PC-9 (cell line): ENCODE measurements at regions not wholly inside any gene's neighbourhood (a gene's known extent, or its start where the extent isn't known, plus 50 kb on each side); places are given as distances from the start of the nearest gene placed in this dataset.
A peak's percentile ranks its signal among the peaks of the same experiment; 100 is the strongest.

Experiments
- BruUV-seq: library from RNA; stranded (reverse); fragments of 400-500 nt; replicated peaks from 2 replicates; lab custom pipeline; 2021; lab: Mats Ljungman, UMichigan
- CTCF ChIA-PET: fragments of 300-600 bp; sonication (Branson Sonifier 250); formaldehyde crosslinking; loops from one replicate; lab custom pipeline; 2022; ENCODE audit warnings: antibody characterized with exemption; lab: Charles Lee
- POLR2A ChIA-PET: fragments of 300-600 bp; sonication (Branson Sonifier 250); formaldehyde crosslinking; loops from one replicate; lab custom pipeline; 2022; ENCODE audit warnings: antibody characterized with exemption; ENCODE audit not compliant: unreplicated experiment; lab: Charles Lee
- DNase-seq, 2 experiments: peaks; one replicate each; pipeline versions ENCODE4 v3.0.0 to v3.0.0-alpha.2; 2015 to 2022; ENCODE audit warnings: mixed read lengths in 1 of 2
- H2AFZ ChIP-seq: fragments of 200-600 bp; sonication (generic); 2 replicates; pipeline ENCODE4 v1.8.1; 2017; ENCODE audit warnings: antibody characterized with exemption
- H3F3A ChIP-seq: fragments of 200-600 bp; sonication (generic); 2 replicates; pipeline ENCODE4 v1.8.1; 2017; ENCODE audit warnings: antibody characterized with exemption, mild to moderate bottlenecking, low read depth; ENCODE audit not compliant: insufficient read depth
- H3K27ac ChIP-seq: fragments of 200-600 bp; sonication (generic); 2 replicates; pipeline ENCODE4 v1.6.1; 2016; ENCODE audit warnings: mixed run types
- H3K27me3 ChIP-seq: fragments of 200-600 bp; sonication (generic); 2 replicates; pipeline ENCODE4 v1.6.1; 2016; ENCODE audit warnings: low read depth, mixed run types; ENCODE audit not compliant: insufficient read depth
- H3K36me3 ChIP-seq: fragments of 200-600 bp; sonication (generic); 2 replicates; pipeline ENCODE4 v1.6.1; 2016; ENCODE audit warnings: low read depth, mixed run types
- H3K4me1 ChIP-seq: fragments of 200-600 bp; sonication (generic); replicated peaks from 2 replicates; pipeline ENCODE4 v1.6.1; 2016; ENCODE audit warnings: mixed run types; ENCODE audit not compliant: insufficient read depth
- H3K4me2 ChIP-seq: fragments of 200-600 bp; sonication (generic); 2 replicates; pipeline ENCODE4 v1.6.1; 2017; ENCODE audit warnings: mixed run types
- H3K4me3 ChIP-seq: fragments of 200-600 bp; sonication (generic); 2 replicates; pipeline ENCODE4 v1.6.1; 2016; ENCODE audit warnings: mixed run types
- H3K79me2 ChIP-seq: fragments of 200-600 bp; sonication (generic); 2 replicates; pipeline ENCODE4 v1.6.1; 2017; ENCODE audit warnings: low read depth, mixed run types
- H3K9me2 ChIP-seq: fragments of 200-600 bp; sonication (generic); 2 replicates; pipeline ENCODE4 v1.8.1; 2017; ENCODE audit warnings: mild to moderate bottlenecking; ENCODE audit not compliant: insufficient read depth
- H3K9me3 ChIP-seq: fragments of 200-600 bp; sonication (generic); 2 replicates; pipeline ENCODE4 v1.8.1; 2016; ENCODE audit warnings: low read depth; ENCODE audit not compliant: insufficient read depth
- H4K20me1 ChIP-seq: fragments of 200-600 bp; sonication (generic); 2 replicates; pipeline ENCODE4 v1.8.1; 2017; ENCODE audit not compliant: insufficient read depth
- CTCF ChIP-seq: fragments of 200-600 bp; sonication (generic); conservative IDR thresholded peaks from 2 replicates; pipeline ENCODE4 v1.6.1; 2017; ENCODE audit warnings: mixed run types, antibody characterized with exemption, mild to moderate bottlenecking, moderate library complexity
- EZH2 ChIP-seq: fragments of 200-600 bp; sonication (generic); IDR thresholded peaks from 2 replicates; pipeline ENCODE4 v1.8.0; 2017; ENCODE audit warnings: antibody characterized with exemption, low read depth
- intact Hi-C: fragments of 100-400 bp; cut with micrococcal nuclease; formaldehyde crosslinking; loops from one replicate; pipeline ENCODE4 v1.10.0; 2022; ENCODE audit not compliant: unreplicated experiment

- no peaks in the 10 kb centered on the region for H3K79me2 ChIP-seq
- H3K9me3 ChIP-seq, result no peaks in the 10 kb centered on the region
- TF ChIP-seq CTCF (no peak), EZH2 (no peak)
- no peaks in the 10 kb centered on the region for H3K27me3 ChIP-seq
- intact Hi-C loops, result no loop called here
- ChIA-PET CTCF (no interaction called here), POLR2A (no interaction called here)
- H3K9me2 ChIP-seq, result no peaks in the 10 kb centered on the region
- no peaks in the 10 kb centered on the region for H3K36me3 ChIP-seq
- no TSS peak for BruUV-seq
- H3F3A ChIP-seq, result no peaks in the 10 kb centered on the region
- no peak overlapping the region for H3K4me2 ChIP-seq
- DNase-seq, result no peak
- no peaks in the 10 kb centered on the region for H4K20me1 ChIP-seq
- H3K4me3 ChIP-seq, result no peak overlapping the region
- H2AFZ ChIP-seq, result 0 out of 2 replicates have a peak overlapping the region, but pooled peaks have one; percentile 48
- no peaks in the 10 kb centered on the region for H3K4me1 ChIP-seq
- no peak overlapping the region for H3K27ac ChIP-seq
Measured at GRCh38 chr13:63700350-63700749, 2284.7 kb upstream of the PCDH20 start.

DNA sequence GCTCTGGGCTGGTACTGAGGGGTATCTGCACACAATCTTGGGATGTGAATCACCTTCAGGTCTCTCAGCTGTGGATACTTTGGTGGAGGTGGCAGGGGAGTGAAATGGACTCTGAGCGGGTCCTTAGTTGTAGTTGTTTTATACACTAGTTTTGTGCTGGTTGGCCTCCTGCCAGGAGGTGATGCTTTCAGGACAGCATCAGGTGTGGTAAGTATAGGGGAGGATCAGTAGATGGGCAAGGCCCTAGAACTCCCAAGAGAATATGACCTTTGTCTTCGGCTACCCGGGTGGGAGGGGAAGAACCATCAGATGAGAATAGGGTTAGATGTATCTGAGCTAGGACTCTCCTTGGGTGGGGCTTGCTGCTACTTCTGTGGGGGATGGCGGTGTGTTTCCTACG lies 2284.3 kb upstream of the PCDH20 start:
- ChIA-PET CTCF (no interaction called here), POLR2A (no interaction called here)
- Histone ChIP-seq H3K27me3 (no peaks in the 10 kb centered on the region), H3F3A (no peaks in the 10 kb centered on the region), H2AFZ (no peak overlapping the region), H3K36me3 (no peaks in the 10 kb centered on the region), H3K4me1 (no peaks in the 10 kb centered on the region), H3K27ac (no peak overlapping the region), H3K9me3 (no peaks in the 10 kb centered on the region), H4K20me1 (no peaks in the 10 kb centered on the region), H3K4me3 (no peak overlapping the region), H3K79me2 (no peaks in the 10 kb centered on the region), H3K4me2 (no peak overlapping the region), H3K9me2 (no peaks in the 10 kb centered on the region)
- no TSS peak for BruUV-seq
- no peak for TF ChIP-seq CTCF
- TF ChIP-seq EZH2, result no peak
- intact Hi-C loops, result no loop called here
- no peak for DNase-seq

GRCh38 chr13:63696055-63696454 lies 2280.4 kb upstream of the PCDH20 start:
- no TSS peak for BruUV-seq
- CTCF ChIA-PET, result no interaction called here
- H3K79me2 ChIP-seq, result no peaks in the 10 kb centered on the region

More at GRCh38 chr13:63696055-63696454, 2280.4 kb upstream of the PCDH20 start:
- H3K4me3 ChIP-seq, result no peak overlapping the region
- no peaks in the 10 kb centered on the region for H4K20me1 ChIP-seq
- H2AFZ ChIP-seq, result no peak overlapping the region
- no peaks in the 10 kb centered on the region for H3F3A ChIP-seq
- no peaks in the 10 kb centered on the region for H3K36me3 ChIP-seq
- POLR2A ChIA-PET, result no interaction called here
- DNase-seq, result no peak
- H3K4me1 ChIP-seq, result no peaks in the 10 kb centered on the region
- no peaks in the 10 kb centered on the region for H3K9me2 ChIP-seq
- H3K27ac ChIP-seq, result no peak overlapping the region
- H3K9me3 ChIP-seq, result no peaks in the 10 kb centered on the region
- no peak overlapping the region for H3K4me2 ChIP-seq
- H3K27me3 ChIP-seq, result no peaks in the 10 kb centered on the region
- intact Hi-C loops, result no loop called here
- TF ChIP-seq EZH2 (no peak), CTCF (no peak)
